Testis (tissue), 2 donors: ENCODE measurements at regions not wholly inside any gene's neighbourhood (a gene's known extent, or its start where the extent isn't known, plus 50 kb on each side); places are given as distances from the start of the nearest gene placed in this dataset.
"Not testable (repeated sequence)": the region's sequence is repeated elsewhere in the genome, so short reads cannot be mapped to it uniquely, and the experiment has no call there.

Experiments used
- DNase-seq: peaks from one replicate; pipeline ENCODE4 v3.0.0-alpha.2; 2019
- H3K27ac ChIP-seq, 2 donors: fragments of 200-600 bp; sonication (generic); one replicate each; pipeline ENCODE4 v1.5.1; 2019
- H3K27me3 ChIP-seq: fragments of 200-600 bp; sonication (generic); one replicate; pipeline ENCODE4 v1.5.1; 2019
- H3K36me3 ChIP-seq: fragments of 200-600 bp; sonication (generic); one replicate; pipeline ENCODE4 v1.5.1; 2017; ENCODE audit warnings: low read depth; ENCODE audit errors: missing control alignments
- H3K4me1 ChIP-seq: fragments of 200-600 bp; sonication (generic); one replicate; pipeline ENCODE4 v1.5.1; 2019
- H3K4me3 ChIP-seq, 2 donors: fragments of 200-600 bp; sonication (generic); one replicate each; pipeline ENCODE4 v1.5.1; 2017 to 2019
- H3K9me3 ChIP-seq: fragments of 200-600 bp; sonication (generic); one replicate; pipeline ENCODE4 v1.5.1; 2017
- CTCF ChIP-seq, 3 experiments: fragments of 450-650 bp in 2 of 3; fragments of 200-600 bp in 1 of 3; sonication (generic) in 1 of 3; IDR thresholded peaks; one replicate each; pipeline ENCODE4 v1.5.1; 2016 to 2019; ENCODE audit warnings: antibody characterized with exemption in 3 of 3, mild to moderate bottlenecking in 2 of 3, moderate library complexity in 1 of 3
- POLR2A ChIP-seq: fragments of 450-650 bp; IDR thresholded peaks from one replicate; pipeline ENCODE4 v1.6.1; 2017; ENCODE audit warnings: antibody characterized with exemption, mild to moderate bottlenecking, moderate library complexity
- WGBS, 2 donors: methylation state at CpG; one replicate each; pipeline ENCODE4 v1.1.5; 2018; 5-methylcytosine and 5-hydroxymethylcytosine counted together
- intact Hi-C: fragments of 100-400 bp; cut with DNase I; formaldehyde crosslinking; loops from one replicate; pipeline ENCODE4 v1.15.1; 2023; ENCODE audit warnings: low total_unique reads

- no peak for DNase-seq
- H3K36me3 ChIP-seq: no peaks in the 10 kb centered on the region
- H3K4me1 ChIP-seq: no peaks in the 10 kb centered on the region
- H3K27ac ChIP-seq: no peak overlapping the region
- no peak for TF ChIP-seq CTCF (IDR thresholded peaks at IDR 0.05)
- intact Hi-C loops: no loop called here
- H3K4me3 ChIP-seq: no peak overlapping the region
- H3K9me3 ChIP-seq: no peaks in the 10 kb centered on the region
- 50 to 68% methylated on average over 2 to 3 of the region's 3 CpGs for WGBS, 2 donors
- no peaks in the 10 kb centered on the region for H3K27me3 ChIP-seq
Observed at GRCh38 chr5:45765561-45765960, 69.4 kb upstream of the HCN1 start.

DNA sequence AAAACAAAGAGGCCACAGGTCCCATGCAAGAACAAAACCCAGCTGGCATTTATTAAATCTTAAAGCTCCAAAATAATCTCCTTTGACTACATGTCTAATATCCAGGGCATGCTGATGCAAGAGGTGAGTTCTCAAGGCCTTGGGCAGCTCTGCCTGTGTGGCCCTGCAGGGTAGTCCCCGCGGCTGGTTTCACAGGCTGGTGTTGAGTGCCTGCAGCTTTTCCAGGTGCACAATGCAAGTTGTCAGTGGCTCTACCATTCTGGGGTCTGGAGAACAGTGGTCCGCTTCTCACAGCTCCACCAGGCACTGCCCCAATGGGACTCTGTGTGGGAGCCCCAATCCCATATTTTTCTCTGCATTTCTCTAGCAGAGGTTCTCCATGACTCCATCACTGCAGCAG is 54.4 kb upstream of the HCN1 start:
- DNase-seq: no peak
- no peaks in the 10 kb centered on the region for H3K36me3 ChIP-seq
- intact Hi-C loops: no loop called here
- WGBS, 2 donors: 81 to 94% methylated on average over 2 to 3 of the region's 3 CpGs
- TF ChIP-seq CTCF (IDR thresholded peaks at IDR 0.05) (no peak), POLR2A (no peak)
- no peak overlapping the region for H3K4me3 ChIP-seq
- no peaks in the 10 kb centered on the region for H3K4me1 ChIP-seq
- H3K27ac ChIP-seq: no peak overlapping the region
- H3K27me3 ChIP-seq: no peaks in the 10 kb centered on the region
- H3K9me3 ChIP-seq: no peaks in the 10 kb centered on the region

- intact Hi-C loops, H3K36me3 ChIP-seq, H3K4me1 ChIP-seq, H3K4me3 ChIP-seq, DNase-seq, H3K9me3 ChIP-seq, H3K27me3 ChIP-seq, H3K27ac ChIP-seq: not testable (repeated sequence)
- WGBS, 2 donors: 61 to 71% methylated on average over 4 of the region's 4 CpGs
Observed at GRCh38 chr5:45748511-45748910, 52.3 kb upstream of the HCN1 start.
